ENCODE measurements at regions not wholly inside any gene's neighbourhood (a gene's known extent, or its start where the extent isn't known, plus 50 kb on each side); places are given as distances from the start of the nearest gene placed in this dataset.

DNA sequence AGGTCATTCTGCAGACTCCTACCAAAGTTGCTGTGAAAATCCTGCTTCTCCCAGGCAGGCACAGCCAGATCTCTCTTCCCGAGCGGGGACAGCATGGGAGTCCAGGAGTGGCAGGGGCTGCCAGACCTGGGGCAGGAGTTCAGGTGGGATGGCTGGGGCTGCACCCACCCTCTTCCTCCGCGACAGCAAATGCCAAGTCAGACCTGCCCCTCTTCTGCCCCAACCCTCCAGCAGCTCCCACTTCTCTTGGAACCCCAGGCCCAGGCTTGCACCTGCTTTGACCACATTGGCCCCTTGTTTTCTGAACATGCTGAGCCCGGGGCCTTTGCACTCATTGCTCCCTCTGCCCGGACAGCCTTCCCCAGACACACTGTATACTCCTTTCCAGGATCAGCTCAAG, 288.2 kb upstream of the HS6ST1 start:
- no peak for DNase-seq (ENCODE audit: low read depth)
- TF ChIP-seq, protein P1, sequence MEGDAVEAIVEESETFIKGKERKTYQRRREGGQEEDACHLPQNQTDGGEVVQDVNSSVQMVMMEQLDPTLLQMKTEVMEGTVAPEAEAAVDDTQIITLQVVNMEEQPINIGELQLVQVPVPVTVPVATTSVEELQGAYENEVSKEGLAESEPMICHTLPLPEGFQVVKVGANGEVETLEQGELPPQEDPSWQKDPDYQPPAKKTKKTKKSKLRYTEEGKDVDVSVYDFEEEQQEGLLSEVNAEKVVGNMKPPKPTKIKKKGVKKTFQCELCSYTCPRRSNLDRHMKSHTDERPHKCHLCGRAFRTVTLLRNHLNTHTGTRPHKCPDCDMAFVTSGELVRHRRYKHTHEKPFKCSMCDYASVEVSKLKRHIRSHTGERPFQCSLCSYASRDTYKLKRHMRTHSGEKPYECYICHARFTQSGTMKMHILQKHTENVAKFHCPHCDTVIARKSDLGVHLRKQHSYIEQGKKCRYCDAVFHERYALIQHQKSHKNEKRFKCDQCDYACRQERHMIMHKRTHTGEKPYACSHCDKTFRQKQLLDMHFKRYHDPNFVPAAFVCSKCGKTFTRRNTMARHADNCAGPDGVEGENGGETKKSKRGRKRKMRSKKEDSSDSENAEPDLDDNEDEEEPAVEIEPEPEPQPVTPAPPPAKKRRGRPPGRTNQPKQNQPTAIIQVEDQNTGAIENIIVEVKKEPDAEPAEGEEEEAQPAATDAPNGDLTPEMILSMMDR (conservative IDR thresholded peaks at IDR 0.05; ENCODE audit: low read length) = no peak
- no peak overlapping the region for H3K4me3 ChIP-seq (ENCODE audit: low read length)

DNA sequence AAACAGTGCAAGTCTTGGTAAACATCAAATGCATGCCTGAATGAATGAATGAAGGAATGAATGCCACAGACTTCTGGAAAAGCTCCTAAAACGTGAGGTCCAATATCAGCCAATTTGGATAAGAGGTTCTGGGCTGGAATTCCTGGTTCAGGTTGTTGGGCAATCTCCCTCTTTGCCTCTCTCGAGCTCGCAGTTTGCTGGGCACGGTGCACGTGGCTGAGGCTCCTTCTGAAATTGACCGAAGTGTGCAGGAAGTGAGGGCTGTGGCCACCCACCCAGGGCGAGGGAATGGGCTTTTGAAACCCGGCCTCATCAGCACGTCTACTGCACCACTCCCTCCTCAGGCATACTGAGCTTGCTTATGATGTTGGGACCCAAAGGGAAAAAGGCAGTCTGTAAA, 288.8 kb upstream of the HS6ST1 start:
- TF ChIP-seq, protein P1 (conservative IDR thresholded peaks at IDR 0.05; ENCODE audit: low read length) = no peak
- H3K4me3 ChIP-seq (ENCODE audit: low read length) = no peak overlapping the region

DNA sequence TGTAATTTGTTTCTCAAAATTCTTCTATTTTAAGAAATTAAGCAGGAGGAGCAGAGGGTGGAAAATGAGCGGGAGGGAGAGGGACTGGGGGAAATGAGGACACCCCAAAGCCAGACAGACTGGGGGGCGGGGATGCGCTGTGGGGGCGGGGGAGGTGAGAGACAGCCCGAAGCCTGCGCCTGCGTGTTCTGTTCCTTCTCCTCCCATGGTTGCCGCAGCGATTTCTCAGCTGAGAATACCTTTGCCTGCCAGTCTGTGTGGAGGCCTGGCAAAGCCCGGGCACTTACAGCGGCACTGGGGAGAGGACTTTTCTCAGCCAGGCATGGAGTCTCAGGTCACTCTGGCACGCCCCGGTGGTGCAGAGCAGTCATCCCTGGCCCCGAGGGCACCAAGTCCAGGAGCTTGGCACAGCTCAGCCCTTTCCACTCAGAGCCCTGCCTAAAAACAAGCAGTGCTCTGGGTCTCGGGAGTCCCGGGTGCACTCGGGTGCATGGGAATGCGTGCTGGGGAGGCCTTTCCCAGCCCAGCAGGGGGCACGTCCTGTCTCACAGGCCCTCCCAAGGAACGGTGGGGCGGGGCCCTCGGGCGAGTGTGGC, 289.3 kb upstream of the HS6ST1 start:
- H3K4me3 ChIP-seq (ENCODE audit: low read length) = no peak overlapping the region
- DNase-seq (ENCODE audit: low read depth) = no peak
- TF ChIP-seq, protein P1 (conservative IDR thresholded peaks at IDR 0.05; ENCODE audit: low read length) = no peak

More for the DNA sequence above, 288.8 kb upstream of the HS6ST1 start:
- DNase-seq (ENCODE audit: low read depth) = no peak

DNA sequence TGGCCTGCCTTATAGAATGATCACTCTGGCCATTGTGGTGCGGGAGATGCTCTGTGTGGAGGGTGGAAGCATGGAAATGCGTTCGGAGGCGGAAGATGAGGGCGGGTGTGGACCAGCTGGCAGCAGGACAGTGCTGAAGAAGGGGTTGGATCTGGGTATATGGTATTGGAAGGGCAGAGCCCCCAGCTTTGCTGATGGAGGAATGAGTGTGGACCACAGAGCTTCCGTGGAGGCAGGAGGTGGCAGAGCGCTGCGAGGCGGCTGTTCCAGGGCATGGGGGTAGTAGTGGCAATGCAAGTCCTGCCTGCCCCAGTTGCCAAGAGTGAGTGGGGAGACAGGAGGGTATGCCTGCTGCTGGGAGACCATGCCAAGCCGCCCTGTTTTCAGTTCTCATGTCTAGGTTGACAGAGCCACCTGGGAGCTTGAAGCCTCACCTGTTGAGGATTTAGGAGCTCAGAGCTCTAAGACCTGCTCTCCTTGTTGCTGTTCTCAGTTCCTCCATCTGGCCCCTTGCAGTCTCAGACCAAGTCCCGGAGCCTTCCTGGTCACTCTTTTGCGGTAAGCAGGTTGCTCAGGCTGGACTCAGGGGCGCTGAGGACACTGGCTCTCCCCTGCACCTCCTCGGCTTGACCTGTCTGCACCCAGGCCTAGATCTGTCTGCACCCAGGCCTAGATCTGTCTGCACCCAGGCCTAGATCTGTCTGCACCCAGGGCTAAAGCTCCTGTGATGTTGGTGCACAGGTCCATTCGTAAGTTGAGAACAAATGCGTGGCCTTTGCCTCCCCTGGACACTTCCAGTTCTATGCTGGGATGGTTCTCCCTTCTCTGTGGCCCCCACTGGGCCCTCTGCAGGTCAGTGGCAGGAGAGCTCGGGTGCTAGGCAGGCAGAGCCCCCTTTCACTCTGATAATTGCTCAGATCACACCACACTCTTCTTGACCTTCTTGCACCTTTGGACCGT, 290.5 kb upstream of the HS6ST1 start:
- TF ChIP-seq, protein P1 (conservative IDR thresholded peaks at IDR 0.05; ENCODE audit: low read length) = no peak
- DNase-seq (ENCODE audit: low read depth) = no peak
- no peak overlapping the region for H3K4me3 ChIP-seq (ENCODE audit: low read length)

DNA sequence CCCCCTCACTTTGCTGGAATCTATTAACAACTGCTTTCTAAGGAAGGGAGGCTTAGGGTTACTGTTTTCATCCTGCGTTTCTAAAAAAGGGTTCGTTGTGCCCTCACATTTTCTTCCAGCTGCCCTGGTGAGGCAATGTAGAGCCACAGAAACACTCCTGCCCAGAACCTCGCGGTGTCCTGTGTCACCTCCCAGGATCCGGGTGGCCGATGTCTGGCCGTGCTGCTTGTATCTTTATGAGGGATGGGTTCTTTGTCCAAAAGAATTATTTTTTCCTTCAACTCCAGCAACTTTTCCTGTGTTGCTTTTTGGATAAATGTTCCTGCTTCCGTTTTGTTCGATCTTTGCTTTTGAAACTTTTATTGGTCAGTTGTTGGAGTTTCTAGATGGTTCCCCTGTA, 291.8 kb upstream of the HS6ST1 start:
- no peak overlapping the region for H3K4me3 ChIP-seq (ENCODE audit: low read length)
- DNase-seq (ENCODE audit: low read depth) = no peak
- TF ChIP-seq, protein P1 (conservative IDR thresholded peaks at IDR 0.05; ENCODE audit: low read length) = no peak

DNA sequence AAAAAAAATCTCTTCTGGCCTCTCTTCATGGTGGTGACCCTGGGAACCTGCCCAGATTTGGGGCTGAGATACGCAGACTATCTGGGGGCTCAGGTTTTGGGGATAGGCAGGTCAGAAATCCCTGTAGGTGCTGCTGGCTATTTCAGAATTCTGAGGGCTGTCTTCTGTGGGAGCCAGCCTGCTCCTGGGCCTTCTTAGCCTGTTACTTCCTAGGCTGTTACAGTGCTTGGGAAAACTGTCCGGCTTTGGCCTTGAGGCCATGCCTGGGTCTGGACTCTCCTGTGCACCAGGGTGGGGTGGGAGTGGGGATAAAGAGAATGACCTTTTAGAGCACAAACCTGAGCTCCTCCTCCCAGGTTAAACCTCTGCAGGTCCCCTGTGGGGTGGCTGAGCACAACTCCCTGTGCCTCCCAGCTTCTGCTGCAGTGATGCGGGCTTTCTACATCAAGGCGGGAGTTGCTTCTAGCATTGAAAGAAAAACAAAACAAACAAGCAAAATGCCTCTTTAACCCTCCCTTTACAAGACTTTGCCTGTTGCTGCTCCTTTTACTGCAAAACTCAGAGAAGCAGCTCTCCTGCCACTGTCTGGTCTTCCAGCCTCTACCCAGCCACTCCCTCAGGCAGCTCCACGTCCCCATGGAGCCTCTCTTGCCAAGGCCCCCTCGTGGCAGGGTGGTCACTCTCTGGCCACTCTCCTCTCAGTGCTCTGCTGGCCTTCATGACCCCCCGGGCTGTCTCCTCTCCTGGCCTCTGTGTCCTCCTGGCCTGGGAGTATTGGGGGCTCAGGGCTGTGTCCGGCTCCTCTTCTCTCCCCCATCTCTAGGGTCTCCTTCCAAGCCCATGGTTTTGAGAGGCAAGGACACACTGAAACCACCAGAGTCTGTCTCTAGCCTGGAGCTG, 293.0 kb upstream of the HS6ST1 start:
- TF ChIP-seq, protein P1 (conservative IDR thresholded peaks at IDR 0.05; ENCODE audit: low read length) = no peak
- DNase-seq (ENCODE audit: low read depth) = no peak

More for the DNA sequence above, 293.0 kb upstream of the HS6ST1 start:
- H3K4me3 ChIP-seq (ENCODE audit: low read length) = no peak overlapping the region

Data from AG10803 (cell line).